HG03439 (cell line): ENCODE measurements at regions not wholly inside any gene's neighbourhood (a gene's known extent, or its start where the extent isn't known, plus 50 kb on each side); places are given as distances from the start of the nearest gene placed in this dataset.

ENCODE experiments used
- ATAC-seq: cut with Tn5 transposase; IDR thresholded peaks from one replicate; pipeline ENCODE4 v1.9.1; 2021; ENCODE audit warnings: mild to moderate bottlenecking, moderate library complexity; ENCODE audit not compliant: unreplicated experiment

GRCh38 chr5:101942321-101942882 is 353.7 kb downstream of the SLCO4C1 start:
- peak; percentile 85 for ATAC-seq

GRCh38 chr5:101937041-101937440 is 359.0 kb downstream of the SLCO4C1 start:
- ATAC-seq, result no peak

GRCh38 chr5:101935086-101935485 is 361.0 kb downstream of the SLCO4C1 start:
- ATAC-seq, result no peak

- ATAC-seq, result no peak
These were observed 363.5 kb downstream of the SLCO4C1 start for GRCh38 chr5:101932599-101932998.

GRCh38 chr5:101929628-101930027 is 366.5 kb downstream of the SLCO4C1 start:
- no peak for ATAC-seq

- no peak for ATAC-seq
These were observed 378.9 kb downstream of the SLCO4C1 start for GRCh38 chr5:101917166-101917565.

GRCh38 chr5:101915554-101915953 is 380.5 kb downstream of the SLCO4C1 start:
- ATAC-seq, result no peak

- no peak for ATAC-seq
These were observed 391.3 kb downstream of the SLCO4C1 start for GRCh38 chr5:101904736-101905135.

GRCh38 chr5:101897914-101898313 is 398.2 kb downstream of the SLCO4C1 start:
- no peak for ATAC-seq

- ATAC-seq, result no peak
These were observed 401.1 kb downstream of the SLCO4C1 start for GRCh38 chr5:101894985-101895384.

- no peak for ATAC-seq
These were observed 417.9 kb downstream of the SLCO4C1 start for GRCh38 chr5:101878190-101878589.

GRCh38 chr5:101877451-101877850 is 418.6 kb downstream of the SLCO4C1 start:
- ATAC-seq, result no peak

- ATAC-seq, result no peak
These were observed 429.6 kb downstream of the SLCO4C1 start for GRCh38 chr5:101866473-101866872.

- no peak for ATAC-seq
These were observed 435.5 kb downstream of the SLCO4C1 start for GRCh38 chr5:101860563-101860962.

- no peak for ATAC-seq
These were observed 435.9 kb downstream of the SLCO4C1 start for GRCh38 chr5:101860145-101860544.

GRCh38 chr5:101846496-101846895 is 449.6 kb downstream of the SLCO4C1 start:
- ATAC-seq, result no peak

- no peak for ATAC-seq
These were observed 453.0 kb downstream of the SLCO4C1 start for GRCh38 chr5:101843055-101843454.

GRCh38 chr5:101838435-101838834 is 457.6 kb downstream of the SLCO4C1 start:
- ATAC-seq, result no peak

GRCh38 chr5:101829255-101829654 is 466.8 kb downstream of the SLCO4C1 start:
- ATAC-seq, result no peak

- no peak for ATAC-seq
These were observed 484.6 kb downstream of the SLCO4C1 start for GRCh38 chr5:101811466-101811865.

- ATAC-seq, result no peak
These were observed 489.7 kb downstream of the SLCO4C1 start for GRCh38 chr5:101806410-101806809.

- no peak for ATAC-seq
These were observed 499.7 kb downstream of the SLCO4C1 start for GRCh38 chr5:101796427-101796826.

GRCh38 chr5:101788797-101789196 is 507.3 kb downstream of the SLCO4C1 start:
- ATAC-seq, result no peak
